LNCAP (cell line): ENCODE measurements at regions not wholly inside any gene's neighbourhood (a gene's known extent, or its start where the extent isn't known, plus 50 kb on each side); places are given as distances from the start of the nearest gene placed in this dataset.

Experiments used
- CTCF ChIP-seq: fragments of 450-650 bp; IDR thresholded peaks from 2 replicates; pipeline ENCODE4 v1.5.1; 2017; ENCODE audit warnings: mild to moderate bottlenecking

- no peak for TF ChIP-seq CTCF
Measured at GRCh38 chr16:55955845-55956244, 80.7 kb upstream of the CES5A start.

DNA sequence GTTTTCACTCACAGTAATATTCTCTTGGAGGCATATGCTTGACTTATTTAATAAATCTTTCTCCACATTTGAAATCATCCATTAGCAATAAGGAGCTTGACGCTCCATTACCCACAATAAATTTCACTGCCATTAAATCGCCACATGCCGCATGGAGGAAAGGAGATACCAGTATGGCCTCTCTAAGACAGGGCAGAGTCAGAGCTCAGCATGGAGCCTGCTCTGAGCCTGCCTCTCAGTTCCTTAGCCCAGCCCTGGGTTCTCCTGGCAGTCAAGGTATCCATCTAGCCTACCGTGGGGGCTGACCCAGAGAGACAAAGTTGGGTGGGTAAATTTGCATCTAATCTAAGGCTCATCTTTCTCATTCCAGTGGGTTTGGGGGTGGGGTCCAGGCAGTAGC is 80.3 kb upstream of the CES5A start:
- TF ChIP-seq CTCF, result no peak

DNA sequence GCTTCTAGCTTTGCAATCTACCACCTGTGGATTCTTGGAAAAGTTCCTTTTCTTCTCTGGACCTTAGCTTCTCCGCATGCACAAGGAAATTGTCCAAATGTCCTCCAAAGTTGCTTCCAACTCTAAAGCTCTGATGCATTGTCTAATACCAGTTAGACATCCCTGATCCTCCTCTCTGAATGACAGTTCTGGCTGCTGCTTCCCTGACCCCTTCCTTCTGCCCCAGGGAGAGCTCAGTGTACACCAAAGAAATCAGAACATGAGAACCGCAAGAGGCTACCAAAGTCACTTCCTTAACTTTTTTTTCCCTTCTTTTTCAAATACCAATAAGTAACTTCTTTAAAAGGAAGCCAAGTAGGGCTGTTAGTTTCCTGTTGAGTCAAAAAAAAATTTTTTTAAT is 79.7 kb upstream of the CES5A start:
- TF ChIP-seq CTCF, result no peak

DNA sequence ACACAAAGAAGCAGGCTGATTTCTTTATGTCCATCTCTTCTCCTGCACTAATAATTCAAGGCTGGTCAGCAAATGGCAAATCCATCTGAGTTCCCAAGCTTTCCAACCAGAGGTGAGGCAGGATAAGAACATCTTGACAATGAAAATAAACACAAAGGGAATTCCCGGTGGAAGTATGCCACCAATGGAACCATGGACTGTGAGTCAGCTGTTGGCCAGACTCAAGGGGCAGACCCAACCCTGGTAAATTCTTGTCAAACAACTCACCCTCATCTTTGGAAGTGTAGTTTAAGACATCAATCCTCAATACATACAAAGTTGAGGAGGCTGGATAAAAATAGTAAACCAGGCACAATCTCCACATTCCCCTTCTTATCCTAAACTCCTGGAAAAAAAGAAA is 74.3 kb upstream of the CES5A start:
- TF ChIP-seq CTCF, result no peak

- no peak for TF ChIP-seq CTCF
Measured at GRCh38 chr16:55948230-55948629, 73.1 kb upstream of the CES5A start.

- TF ChIP-seq CTCF, result no peak
Measured at GRCh38 chr16:55947366-55947765, 72.2 kb upstream of the CES5A start.

DNA sequence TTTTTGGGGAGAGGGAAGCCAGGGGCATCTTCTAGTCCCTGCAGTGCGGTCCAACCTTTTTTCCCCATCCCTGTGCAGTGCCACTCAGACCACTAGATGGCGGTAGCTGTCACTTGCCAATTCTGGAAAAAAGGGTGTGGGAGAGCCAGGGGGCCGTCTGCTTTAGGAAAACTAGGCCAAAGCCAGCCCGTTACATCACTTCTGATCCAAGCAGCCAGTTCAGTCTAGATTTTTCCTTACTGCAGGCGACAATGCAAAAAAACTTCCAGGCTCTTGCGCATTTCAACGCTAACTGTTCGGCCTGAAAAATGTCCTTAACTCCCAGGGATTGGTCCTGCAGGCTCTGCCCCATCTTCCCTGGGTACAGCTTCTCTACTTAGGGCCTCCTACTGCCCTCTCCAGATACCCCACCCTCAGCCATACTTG is 69.2 kb upstream of the CES5A start:
- peak; percentile 96 for TF ChIP-seq CTCF

DNA sequence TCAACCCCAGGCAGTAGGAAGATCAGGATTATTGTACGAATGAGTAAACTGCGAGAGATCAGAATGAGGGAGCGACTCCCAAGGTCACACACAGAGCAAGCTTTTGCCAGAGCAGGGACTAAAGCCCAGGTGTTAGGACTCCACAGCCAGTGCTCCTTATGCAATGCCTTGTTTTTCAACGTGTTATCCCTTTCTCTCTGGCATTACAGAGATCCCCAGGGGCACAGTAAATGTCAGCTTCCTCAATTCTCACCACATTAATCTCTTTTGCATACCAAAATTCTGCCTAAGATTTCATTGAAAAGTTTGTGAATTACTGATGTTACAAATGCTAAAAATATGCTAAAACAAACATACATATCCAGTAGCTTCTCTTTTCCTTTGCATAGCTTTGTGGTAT is 68.1 kb upstream of the CES5A start:
- no peak for TF ChIP-seq CTCF
